GM13976 (cell line): ENCODE measurements at regions not wholly inside any gene's neighbourhood (a gene's known extent, or its start where the extent isn't known, plus 50 kb on each side); places are given as distances from the start of the nearest gene placed in this dataset.

Source experiments
- DNase-seq: peaks from one replicate; pipeline ENCODE4 v3.0.0; 2012; ENCODE audit warnings: low spot score
- CTCF ChIP-seq: IDR thresholded peaks from 2 replicates; pipeline ENCODE4 v1.5.1; 2012; ENCODE audit warnings: borderline replicate concordance, mild to moderate bottlenecking; ENCODE audit not compliant: insufficient read depth; ENCODE audit errors: extremely low read depth, missing control alignments, control extremely low read depth
- in situ Hi-C: fragments of 300-500 bp; cut with MboI; formaldehyde crosslinking; loops from one replicate; pipeline ENCODE4 v1.12.0; 2022; ENCODE audit warnings: low sequenced_read_pairs, mixed read lengths, inconsistent platforms; ENCODE audit not compliant: unreplicated experiment

- DNase-seq = no peak
- in situ Hi-C loops = loop anchor here (10.0 kb wide), 1 partner anchor 139 kb away; no protein-coding TSS in a partner anchor
- no peak for TF ChIP-seq CTCF
Observed at GRCh38 chr1:173414136-173414535, 63.0 kb upstream of the PRDX6 start.

GRCh38 chr1:173414539-173415226 is 62.5 kb upstream of the PRDX6 start:
- no peak for DNase-seq
- in situ Hi-C loops = loop anchor here (10.0 kb wide), 1 partner anchor 140 kb away; no protein-coding TSS in a partner anchor
- TF ChIP-seq CTCF = no peak

- DNase-seq = no peak
- no peak for TF ChIP-seq CTCF
- in situ Hi-C loops = loop anchor here (10.0 kb wide), 1 partner anchor 141 kb away; no protein-coding TSS in a partner anchor
Observed at GRCh38 chr1:173415490-173415889, 61.6 kb upstream of the PRDX6 start.

- in situ Hi-C loops = loop anchor here (10.0 kb wide), 1 partner anchor 141 kb away; no protein-coding TSS in a partner anchor
- TF ChIP-seq CTCF = no peak
- DNase-seq = no peak
Observed at GRCh38 chr1:173415905-173416450, 61.2 kb upstream of the PRDX6 start.

- DNase-seq = no peak
- in situ Hi-C loops = loop anchor here (10.0 kb wide), 1 partner anchor 143 kb away; no protein-coding TSS in a partner anchor
- no peak for TF ChIP-seq CTCF
Observed at GRCh38 chr1:173417563-173417962, 59.6 kb upstream of the PRDX6 start.

- TF ChIP-seq CTCF = no peak
- no peak for DNase-seq
- in situ Hi-C loops = loop anchor here (10.0 kb wide), 1 partner anchor 144 kb away; no protein-coding TSS in a partner anchor
Observed at GRCh38 chr1:173418107-173418985, 58.8 kb upstream of the PRDX6 start.
